HPDE6-E6E7 (cell line): ENCODE measurements at regions not wholly inside any gene's neighbourhood (a gene's known extent, or its start where the extent isn't known, plus 50 kb on each side); places are given as distances from the start of the nearest gene placed in this dataset.

Source experiments
- DNase-seq: peaks from one replicate; pipeline ENCODE4 v3.0.0; 2011; ENCODE audit warnings: missing footprints; ENCODE audit errors: extremely low spot score

GRCh38 chr16:87126403-87127025 lies 190.7 kb downstream of the C16orf95 start:
- no peak for DNase-seq

GRCh38 chr16:87127061-87127765 lies 190.0 kb downstream of the C16orf95 start:
- no peak for DNase-seq

- DNase-seq, result no peak
Observed at GRCh38 chr16:87127766-87128147, 189.4 kb downstream of the C16orf95 start.

- DNase-seq, result no peak
Observed at GRCh38 chr16:87129771-87130170, 187.4 kb downstream of the C16orf95 start.

GRCh38 chr16:87131061-87131995 lies 185.9 kb downstream of the C16orf95 start:
- no peak for DNase-seq

GRCh38 chr16:87131996-87132345 lies 185.2 kb downstream of the C16orf95 start:
- no peak for DNase-seq

GRCh38 chr16:87132361-87133014 lies 184.7 kb downstream of the C16orf95 start:
- no peak for DNase-seq

GRCh38 chr16:87133112-87133850 lies 183.9 kb downstream of the C16orf95 start:
- no peak for DNase-seq

GRCh38 chr16:87133966-87134627 lies 183.1 kb downstream of the C16orf95 start:
- DNase-seq, result no peak

GRCh38 chr16:87134628-87134995 lies 182.6 kb downstream of the C16orf95 start:
- DNase-seq, result no peak

GRCh38 chr16:87135246-87136030 lies 181.8 kb downstream of the C16orf95 start:
- no peak for DNase-seq

GRCh38 chr16:87138316-87138715 lies 178.9 kb downstream of the C16orf95 start:
- DNase-seq, result no peak

GRCh38 chr16:87138738-87139267 lies 178.4 kb downstream of the C16orf95 start:
- DNase-seq, result no peak

GRCh38 chr16:87140211-87141200 lies 176.7 kb downstream of the C16orf95 start:
- no peak for DNase-seq

- DNase-seq, result no peak
Observed at GRCh38 chr16:87141402-87141801, 175.8 kb downstream of the C16orf95 start.

GRCh38 chr16:87143661-87144121 lies 173.5 kb downstream of the C16orf95 start:
- no peak for DNase-seq

- DNase-seq, result no peak
Observed at GRCh38 chr16:87144232-87144631, 173.0 kb downstream of the C16orf95 start.
